ENCODE measurements at regions not wholly inside any gene's neighbourhood (a gene's known extent, or its start where the extent isn't known, plus 50 kb on each side); places are given as distances from the start of the nearest gene placed in this dataset.

DNA sequence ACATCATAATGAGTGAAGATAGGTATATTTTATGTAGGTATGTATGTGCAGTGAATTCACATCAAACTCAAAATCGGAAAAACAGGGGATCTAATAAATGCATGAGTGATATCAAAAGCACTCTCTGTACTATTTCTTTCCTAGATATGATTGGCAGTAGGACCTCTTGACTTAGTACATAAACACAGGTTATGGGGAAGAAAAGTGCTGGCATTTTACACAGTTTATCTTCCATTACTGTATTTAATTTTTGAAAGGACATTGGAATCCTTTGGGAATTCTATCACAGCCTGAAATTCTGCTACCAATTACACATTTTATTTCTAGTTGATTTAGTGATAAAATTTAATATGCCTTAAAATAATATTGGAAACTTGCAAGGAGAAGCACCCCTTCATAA, 470.5 kb upstream of the ONECUT1 start:
- H3K27me3 ChIP-seq (ENCODE audit: control insufficient read depth, insufficient read depth, low read length), result no peaks in the 10 kb centered on the region
- ChIA-PET POLR2A (no interaction called here), CTCF (no interaction called here)
- no peak for DNase-seq (ENCODE audit: low read depth, low spot score)
- H3K27ac ChIP-seq (ENCODE audit: low read depth, low read length), result no peak overlapping the region
- TF ChIP-seq, protein P1, sequence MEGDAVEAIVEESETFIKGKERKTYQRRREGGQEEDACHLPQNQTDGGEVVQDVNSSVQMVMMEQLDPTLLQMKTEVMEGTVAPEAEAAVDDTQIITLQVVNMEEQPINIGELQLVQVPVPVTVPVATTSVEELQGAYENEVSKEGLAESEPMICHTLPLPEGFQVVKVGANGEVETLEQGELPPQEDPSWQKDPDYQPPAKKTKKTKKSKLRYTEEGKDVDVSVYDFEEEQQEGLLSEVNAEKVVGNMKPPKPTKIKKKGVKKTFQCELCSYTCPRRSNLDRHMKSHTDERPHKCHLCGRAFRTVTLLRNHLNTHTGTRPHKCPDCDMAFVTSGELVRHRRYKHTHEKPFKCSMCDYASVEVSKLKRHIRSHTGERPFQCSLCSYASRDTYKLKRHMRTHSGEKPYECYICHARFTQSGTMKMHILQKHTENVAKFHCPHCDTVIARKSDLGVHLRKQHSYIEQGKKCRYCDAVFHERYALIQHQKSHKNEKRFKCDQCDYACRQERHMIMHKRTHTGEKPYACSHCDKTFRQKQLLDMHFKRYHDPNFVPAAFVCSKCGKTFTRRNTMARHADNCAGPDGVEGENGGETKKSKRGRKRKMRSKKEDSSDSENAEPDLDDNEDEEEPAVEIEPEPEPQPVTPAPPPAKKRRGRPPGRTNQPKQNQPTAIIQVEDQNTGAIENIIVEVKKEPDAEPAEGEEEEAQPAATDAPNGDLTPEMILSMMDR (IDR thresholded peaks at IDR 0.05; ENCODE audit: low read depth, low read length), result no peak
- peaks cover 11% of the 10 kb centered on the region; the same call in 1 of the 2 replicates for H3K9me3 ChIP-seq (ENCODE audit: control insufficient read depth, insufficient read depth, low read length)
- no peak overlapping the region for H3K4me3 ChIP-seq (ENCODE audit: low read depth, low read length)

DNA sequence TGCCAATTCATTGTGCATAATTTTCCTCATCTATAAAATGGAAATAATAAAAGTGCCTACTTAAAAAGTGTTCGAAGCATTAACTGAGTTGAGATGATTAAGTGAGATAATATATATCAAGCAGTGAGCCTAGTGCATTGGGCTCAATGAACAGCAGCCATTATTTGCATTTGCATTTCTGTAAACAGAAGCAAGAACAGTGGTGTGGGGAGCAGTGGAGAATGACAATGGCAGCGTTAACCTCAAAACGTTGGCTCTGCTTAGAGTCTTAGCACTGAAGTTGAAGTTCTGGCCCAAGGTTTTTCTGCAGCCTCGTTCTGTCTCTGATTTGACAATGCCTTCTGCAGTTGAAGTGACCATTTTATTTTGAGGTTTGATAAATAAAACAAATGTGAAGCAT, 466.3 kb upstream of the ONECUT1 start:
- H3K9me3 ChIP-seq (ENCODE audit: control insufficient read depth, insufficient read depth, low read length), result peaks cover 17% of the 10 kb centered on the region; the same call in 1 of the 2 replicates
- ChIA-PET POLR2A (no interaction called here), CTCF (no interaction called here)
- TF ChIP-seq, protein P1 (IDR thresholded peaks at IDR 0.05; ENCODE audit: low read depth, low read length), result no peak
- DNase-seq (ENCODE audit: low read depth, low spot score), result no peak
- H3K27me3 ChIP-seq (ENCODE audit: control insufficient read depth, insufficient read depth, low read length), result no peaks in the 10 kb centered on the region
- no peak overlapping the region for H3K4me3 ChIP-seq (ENCODE audit: low read depth, low read length)
- H3K27ac ChIP-seq (ENCODE audit: low read depth, low read length), result no peak overlapping the region

- Histone ChIP-seq H3K4me3 (ENCODE audit: low read depth, low read length) (no peak overlapping the region), H3K27ac (ENCODE audit: low read depth, low read length) (no peak overlapping the region), H3K9me3 (ENCODE audit: control insufficient read depth, insufficient read depth, low read length) (peaks cover 18% of the 10 kb centered on the region; the same call in 1 of the 2 replicates), H3K27me3 (ENCODE audit: control insufficient read depth, insufficient read depth, low read length) (no peaks in the 10 kb centered on the region)
- ChIA-PET POLR2A (no interaction called here), CTCF (no interaction called here)
- TF ChIP-seq, protein P1 (IDR thresholded peaks at IDR 0.05; ENCODE audit: low read depth, low read length), result no peak
- no peak for DNase-seq (ENCODE audit: low read depth, low spot score)
Observed at GRCh38 chr15:53256043-53256442, 465.9 kb upstream of the ONECUT1 start.

DNA sequence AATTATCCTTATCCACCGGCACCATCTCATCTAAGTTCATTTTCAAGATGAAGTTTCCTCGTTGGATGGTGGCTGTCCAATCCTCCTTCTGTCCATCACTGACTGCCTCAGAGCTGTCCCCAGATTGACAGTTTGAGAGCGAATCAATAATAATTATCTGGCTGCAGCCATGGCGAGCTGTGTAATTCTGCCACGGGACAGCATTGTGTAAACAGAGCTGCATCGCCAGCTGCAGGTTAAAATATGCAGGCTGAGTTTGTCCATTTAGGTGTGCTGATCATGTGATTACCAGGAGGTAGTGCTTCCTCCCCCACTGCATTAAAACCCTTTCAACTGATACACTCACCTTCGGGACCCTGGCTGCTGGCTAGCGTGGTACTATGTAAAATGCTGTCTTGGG, 461.9 kb upstream of the ONECUT1 start:
- Histone ChIP-seq H3K9me3 (ENCODE audit: control insufficient read depth, insufficient read depth, low read length) (peaks cover 16% of the 10 kb centered on the region; the same call in 1 of the 2 replicates), H3K27ac (ENCODE audit: low read depth, low read length) (no peak overlapping the region), H3K4me3 (ENCODE audit: low read depth, low read length) (no peak overlapping the region), H3K27me3 (ENCODE audit: control insufficient read depth, insufficient read depth, low read length) (no peaks in the 10 kb centered on the region)
- TF ChIP-seq, protein P1 (IDR thresholded peaks at IDR 0.05; ENCODE audit: low read depth, low read length), result no peak
- ChIA-PET POLR2A (no interaction called here), CTCF (no interaction called here)
- DNase-seq (ENCODE audit: low read depth, low spot score), result no peak

DNA sequence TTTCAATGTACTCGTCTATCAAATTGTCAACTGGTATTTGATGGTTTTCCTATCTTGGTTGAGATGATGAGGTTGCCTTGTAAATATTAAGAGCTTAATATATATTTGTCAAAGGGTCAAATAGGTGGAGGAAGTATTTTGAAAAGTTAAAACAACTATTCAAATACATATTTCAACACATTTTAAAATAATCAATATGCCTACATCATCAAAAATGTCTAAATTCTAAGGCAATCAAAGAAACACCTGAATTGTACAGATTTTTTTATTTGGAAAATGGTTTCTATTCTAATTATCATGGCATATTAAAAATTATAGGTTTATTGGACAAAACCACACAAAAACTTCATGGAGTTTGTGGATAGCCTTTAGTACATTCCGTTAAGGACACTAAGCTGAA, 461.4 kb upstream of the ONECUT1 start:
- Histone ChIP-seq H3K27me3 (ENCODE audit: control insufficient read depth, insufficient read depth, low read length) (no peaks in the 10 kb centered on the region), H3K4me3 (ENCODE audit: low read depth, low read length) (no peak overlapping the region), H3K9me3 (ENCODE audit: control insufficient read depth, insufficient read depth, low read length) (peaks cover 19% of the 10 kb centered on the region; the same call in 1 of the 2 replicates), H3K27ac (ENCODE audit: low read depth, low read length) (no peak overlapping the region)
- CTCF ChIA-PET, result no interaction called here
- TF ChIP-seq, protein P1 (IDR thresholded peaks at IDR 0.05; ENCODE audit: low read depth, low read length), result no peak
- POLR2A ChIA-PET, result no interaction called here
- DNase-seq (ENCODE audit: low read depth, low spot score), result no peak
